HL-60 (cell line): ENCODE measurements at regions not wholly inside any gene's neighbourhood (a gene's known extent, or its start where the extent isn't known, plus 50 kb on each side); places are given as distances from the start of the nearest gene placed in this dataset.

Experiments used
- GABPA ChIP-seq: IDR thresholded peaks from 2 replicates; pipeline ENCODE4 v1.6.1; 2012; ENCODE audit warnings: low read depth
- POLR2AphosphoS5 ChIP-seq: IDR thresholded peaks from 2 replicates; pipeline ENCODE4 v1.6.1; 2012; ENCODE audit warnings: low read depth
- TF ChIP-seq, protein P1 (sequence below): IDR thresholded peaks from one replicate; pipeline ENCODE4 v1.5.1; 2011; ENCODE audit warnings: low read length, control low read depth, inconsistent platforms; ENCODE audit not compliant: insufficient read depth
- TF ChIP-seq, protein P2 (sequence below): IDR thresholded peaks from 2 replicates; pipeline ENCODE4 v1.6.1; 2012; ENCODE audit warnings: low read depth; ENCODE audit not compliant: insufficient replicate concordance

DNA sequence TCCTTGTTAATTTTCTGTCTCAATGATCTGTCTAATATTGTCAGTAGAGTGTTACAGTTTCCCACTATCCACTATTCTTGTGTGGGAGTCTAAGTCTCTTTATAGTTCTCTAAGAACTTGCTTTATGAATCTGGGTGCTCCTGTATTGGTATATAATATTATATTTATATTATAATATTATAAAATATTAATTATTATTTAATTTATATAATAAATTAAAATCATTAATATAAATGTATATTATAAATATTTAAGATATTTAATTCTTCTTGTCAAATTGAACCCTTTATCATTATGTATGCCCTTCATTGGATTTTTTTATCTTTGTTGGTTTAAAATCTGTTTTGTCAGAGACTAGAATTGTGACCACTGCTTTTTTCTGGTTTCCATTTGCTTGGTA, 1950.2 kb upstream of the LRRTM1 start:
- TF ChIP-seq POLR2AphosphoS5 (no peak), GABPA (no peak)
- TF ChIP-seq, protein P1, sequence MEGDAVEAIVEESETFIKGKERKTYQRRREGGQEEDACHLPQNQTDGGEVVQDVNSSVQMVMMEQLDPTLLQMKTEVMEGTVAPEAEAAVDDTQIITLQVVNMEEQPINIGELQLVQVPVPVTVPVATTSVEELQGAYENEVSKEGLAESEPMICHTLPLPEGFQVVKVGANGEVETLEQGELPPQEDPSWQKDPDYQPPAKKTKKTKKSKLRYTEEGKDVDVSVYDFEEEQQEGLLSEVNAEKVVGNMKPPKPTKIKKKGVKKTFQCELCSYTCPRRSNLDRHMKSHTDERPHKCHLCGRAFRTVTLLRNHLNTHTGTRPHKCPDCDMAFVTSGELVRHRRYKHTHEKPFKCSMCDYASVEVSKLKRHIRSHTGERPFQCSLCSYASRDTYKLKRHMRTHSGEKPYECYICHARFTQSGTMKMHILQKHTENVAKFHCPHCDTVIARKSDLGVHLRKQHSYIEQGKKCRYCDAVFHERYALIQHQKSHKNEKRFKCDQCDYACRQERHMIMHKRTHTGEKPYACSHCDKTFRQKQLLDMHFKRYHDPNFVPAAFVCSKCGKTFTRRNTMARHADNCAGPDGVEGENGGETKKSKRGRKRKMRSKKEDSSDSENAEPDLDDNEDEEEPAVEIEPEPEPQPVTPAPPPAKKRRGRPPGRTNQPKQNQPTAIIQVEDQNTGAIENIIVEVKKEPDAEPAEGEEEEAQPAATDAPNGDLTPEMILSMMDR, result no peak
- TF ChIP-seq, protein P2, sequence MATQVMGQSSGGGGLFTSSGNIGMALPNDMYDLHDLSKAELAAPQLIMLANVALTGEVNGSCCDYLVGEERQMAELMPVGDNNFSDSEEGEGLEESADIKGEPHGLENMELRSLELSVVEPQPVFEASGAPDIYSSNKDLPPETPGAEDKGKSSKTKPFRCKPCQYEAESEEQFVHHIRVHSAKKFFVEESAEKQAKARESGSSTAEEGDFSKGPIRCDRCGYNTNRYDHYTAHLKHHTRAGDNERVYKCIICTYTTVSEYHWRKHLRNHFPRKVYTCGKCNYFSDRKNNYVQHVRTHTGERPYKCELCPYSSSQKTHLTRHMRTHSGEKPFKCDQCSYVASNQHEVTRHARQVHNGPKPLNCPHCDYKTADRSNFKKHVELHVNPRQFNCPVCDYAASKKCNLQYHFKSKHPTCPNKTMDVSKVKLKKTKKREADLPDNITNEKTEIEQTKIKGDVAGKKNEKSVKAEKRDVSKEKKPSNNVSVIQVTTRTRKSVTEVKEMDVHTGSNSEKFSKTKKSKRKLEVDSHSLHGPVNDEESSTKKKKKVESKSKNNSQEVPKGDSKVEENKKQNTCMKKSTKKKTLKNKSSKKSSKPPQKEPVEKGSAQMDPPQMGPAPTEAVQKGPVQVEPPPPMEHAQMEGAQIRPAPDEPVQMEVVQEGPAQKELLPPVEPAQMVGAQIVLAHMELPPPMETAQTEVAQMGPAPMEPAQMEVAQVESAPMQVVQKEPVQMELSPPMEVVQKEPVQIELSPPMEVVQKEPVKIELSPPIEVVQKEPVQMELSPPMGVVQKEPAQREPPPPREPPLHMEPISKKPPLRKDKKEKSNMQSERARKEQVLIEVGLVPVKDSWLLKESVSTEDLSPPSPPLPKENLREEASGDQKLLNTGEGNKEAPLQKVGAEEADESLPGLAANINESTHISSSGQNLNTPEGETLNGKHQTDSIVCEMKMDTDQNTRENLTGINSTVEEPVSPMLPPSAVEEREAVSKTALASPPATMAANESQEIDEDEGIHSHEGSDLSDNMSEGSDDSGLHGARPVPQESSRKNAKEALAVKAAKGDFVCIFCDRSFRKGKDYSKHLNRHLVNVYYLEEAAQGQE, result no peak
